HG03439 (cell line): ENCODE measurements at regions not wholly inside any gene's neighbourhood (a gene's known extent, or its start where the extent isn't known, plus 50 kb on each side); places are given as distances from the start of the nearest gene placed in this dataset.

Experiments
- ATAC-seq: cut with Tn5 transposase; IDR thresholded peaks from one replicate; pipeline ENCODE4 v1.9.1; 2021; ENCODE audit warnings: mild to moderate bottlenecking, moderate library complexity; ENCODE audit not compliant: unreplicated experiment

DNA sequence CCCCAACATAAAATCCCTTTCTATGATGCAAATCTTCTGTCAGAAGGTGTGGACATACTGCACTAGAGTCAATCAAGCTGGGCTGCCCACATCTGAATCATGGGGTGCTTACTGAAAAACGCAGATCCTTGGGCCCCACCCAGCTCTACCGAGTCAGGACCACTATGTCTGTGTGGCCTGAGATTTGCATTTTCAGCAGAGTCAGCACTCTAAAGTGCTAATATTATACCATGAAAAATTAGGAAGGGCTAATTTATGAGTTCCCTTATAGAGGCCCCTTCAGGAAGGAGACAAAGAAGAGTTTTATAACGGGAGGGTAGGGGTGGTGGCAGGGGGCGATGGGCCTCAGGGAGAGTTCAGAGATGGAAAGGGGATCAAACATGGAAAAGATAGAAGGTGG lies 163.3 kb upstream of the NABP1 start:
- ATAC-seq = no peak

DNA sequence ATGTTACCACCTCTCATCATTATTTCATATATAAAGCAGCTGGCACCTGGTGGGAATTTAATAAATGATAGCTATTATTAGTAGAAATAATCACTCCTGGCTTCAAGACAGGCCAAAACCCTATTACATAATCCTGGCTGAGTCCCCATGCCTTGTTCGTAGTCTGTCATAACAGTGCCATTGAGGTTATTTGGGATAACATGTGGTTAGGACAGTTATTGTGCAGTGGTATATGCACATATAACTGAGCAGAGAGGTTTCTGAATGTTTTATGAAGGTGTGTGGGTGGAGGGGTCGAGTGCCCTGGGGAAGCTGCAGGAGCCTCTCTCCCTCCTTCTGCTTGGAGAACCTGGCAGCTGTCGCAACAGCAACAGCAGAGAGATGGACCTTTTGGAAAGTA lies 162.4 kb upstream of the NABP1 start:
- ATAC-seq = no peak

DNA sequence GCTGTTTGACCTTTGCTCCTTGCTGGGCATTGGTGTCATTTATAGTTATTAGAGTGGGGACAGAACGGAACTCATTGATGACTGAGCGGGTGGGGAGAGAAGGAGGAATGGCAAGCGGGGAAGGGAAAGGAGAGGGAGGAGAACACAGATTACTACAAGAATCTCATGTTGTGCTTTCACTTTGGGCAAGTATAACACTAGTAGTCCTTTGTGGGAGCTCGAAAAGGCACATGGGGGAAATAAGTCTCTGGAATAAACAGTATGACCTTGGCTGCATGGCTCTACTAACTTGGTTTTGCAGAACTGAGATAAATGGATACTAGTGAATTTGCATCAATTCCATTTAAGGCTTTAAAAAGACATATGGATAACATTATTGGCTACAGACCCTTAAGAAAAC lies 161.7 kb upstream of the NABP1 start:
- no peak for ATAC-seq

DNA sequence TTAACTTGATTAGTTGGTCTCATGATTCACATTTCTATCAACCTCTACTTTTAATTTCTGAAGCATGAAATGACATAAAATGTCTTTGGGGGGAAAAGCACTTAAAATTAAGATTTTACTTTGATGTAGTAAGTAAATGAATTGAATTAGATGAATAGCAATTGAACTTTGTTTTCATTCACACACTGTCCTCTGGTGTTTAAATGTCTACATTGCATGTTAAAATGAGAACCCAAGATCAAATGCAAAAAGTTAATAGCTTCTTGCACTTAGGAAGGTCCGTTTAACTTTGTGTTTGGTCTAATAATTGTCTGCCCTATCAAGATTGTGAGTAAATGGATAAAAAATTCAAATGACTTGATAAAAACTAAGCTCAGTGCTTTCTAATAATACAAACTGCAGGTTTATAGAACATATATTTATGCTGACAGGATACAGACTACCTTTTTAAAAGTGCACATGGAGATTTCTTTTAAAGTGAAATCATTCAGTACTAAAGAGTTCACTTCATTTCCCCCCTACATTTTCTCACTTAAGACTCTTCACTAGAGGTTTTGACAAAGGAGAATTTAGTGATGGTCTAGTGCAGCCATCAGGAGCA lies 156.2 kb upstream of the NABP1 start:
- no peak for ATAC-seq

DNA sequence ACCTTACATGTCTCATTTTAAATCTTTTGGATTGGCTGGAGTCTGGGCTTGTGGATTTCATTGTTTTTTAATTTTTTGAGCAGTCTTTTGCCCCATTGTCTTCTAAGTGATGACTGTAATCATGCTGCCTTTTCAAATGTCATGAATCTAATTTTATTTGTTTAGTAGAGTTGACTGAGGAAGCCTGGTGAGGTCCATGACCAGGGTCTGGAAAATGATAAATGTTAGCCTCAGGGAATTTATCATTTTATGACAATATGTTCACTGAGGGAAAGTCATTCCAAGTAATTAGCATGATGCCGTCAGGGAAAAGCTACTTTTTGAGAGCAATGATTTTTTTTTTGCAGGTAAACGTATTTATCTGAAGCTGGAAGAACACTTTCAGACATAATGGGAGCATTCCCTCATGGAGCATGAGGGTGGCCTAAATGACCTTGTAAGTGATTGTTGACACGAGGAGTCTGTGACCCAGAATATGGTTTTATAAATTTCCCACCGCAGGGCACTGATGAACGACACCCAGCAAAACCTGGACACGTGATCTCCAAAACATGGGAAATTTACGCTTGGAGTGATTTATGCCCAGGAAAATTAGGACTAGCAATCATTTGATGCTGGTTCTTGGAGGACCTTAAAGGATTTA lies 155.3 kb upstream of the NABP1 start:
- ATAC-seq = no peak

DNA sequence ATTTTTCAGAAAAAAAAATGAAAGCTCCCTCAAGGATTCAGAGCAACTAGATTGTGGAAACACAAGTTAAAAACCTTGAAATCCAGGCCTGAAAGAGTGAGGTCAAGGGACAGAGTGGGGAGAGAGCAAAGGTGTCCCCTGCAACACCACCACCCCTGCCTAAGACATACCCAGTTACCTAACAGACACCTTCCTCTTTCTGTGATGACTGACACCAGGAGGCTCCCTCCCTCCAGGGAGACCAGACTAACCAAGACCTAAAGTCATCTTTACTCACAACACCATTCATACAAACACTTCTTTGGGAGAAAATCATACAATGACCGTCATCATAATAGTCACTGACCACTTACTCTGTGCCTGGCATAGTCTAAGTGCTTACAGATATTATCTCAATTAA lies 151.8 kb upstream of the NABP1 start:
- ATAC-seq = no peak

DNA sequence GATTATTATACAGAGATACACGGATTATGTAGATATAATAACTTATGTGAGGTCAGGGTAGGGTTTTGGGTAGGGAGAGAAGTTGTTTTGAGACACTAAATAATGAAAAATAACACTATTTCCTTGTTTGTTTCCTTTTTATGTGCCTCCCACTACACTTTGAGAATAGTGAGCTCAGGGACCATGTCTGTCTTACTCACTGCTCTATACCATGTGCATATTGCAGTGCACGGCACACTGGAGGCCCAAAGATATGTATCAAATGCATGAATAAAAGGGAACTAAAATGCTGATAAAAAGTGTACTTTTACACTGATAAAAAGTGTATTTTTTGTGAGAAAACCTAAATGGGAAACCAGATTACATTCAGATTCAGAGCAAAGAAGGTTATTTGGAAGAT lies 151.4 kb upstream of the NABP1 start:
- no peak for ATAC-seq

DNA sequence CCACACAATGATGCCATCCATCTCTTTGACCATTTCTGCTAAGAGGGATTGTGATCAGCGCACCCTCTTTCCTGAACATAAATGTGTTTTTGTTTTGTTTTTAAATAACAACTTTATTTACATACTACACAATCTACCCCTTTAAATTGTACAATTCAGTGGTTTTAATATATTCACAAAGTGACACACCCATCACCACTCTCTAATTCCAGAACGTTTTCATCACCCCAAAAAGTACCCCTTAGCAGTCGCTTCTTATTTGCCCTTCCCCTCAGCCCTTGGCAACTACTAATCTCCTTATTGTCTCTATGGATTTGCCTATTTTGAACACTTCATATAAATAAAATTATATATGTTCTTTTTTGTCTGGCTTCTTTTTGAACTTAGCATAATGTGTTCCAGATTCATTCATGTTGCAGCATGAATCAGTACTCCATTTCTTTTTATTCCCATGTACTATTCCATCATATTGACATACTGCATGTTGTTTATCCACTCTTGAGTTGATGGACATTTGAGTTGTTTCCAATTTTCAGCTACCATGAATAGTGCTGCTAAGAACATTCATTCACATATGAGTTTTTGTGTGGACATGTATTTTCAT lies 150.9 kb upstream of the NABP1 start:
- ATAC-seq = no peak

DNA sequence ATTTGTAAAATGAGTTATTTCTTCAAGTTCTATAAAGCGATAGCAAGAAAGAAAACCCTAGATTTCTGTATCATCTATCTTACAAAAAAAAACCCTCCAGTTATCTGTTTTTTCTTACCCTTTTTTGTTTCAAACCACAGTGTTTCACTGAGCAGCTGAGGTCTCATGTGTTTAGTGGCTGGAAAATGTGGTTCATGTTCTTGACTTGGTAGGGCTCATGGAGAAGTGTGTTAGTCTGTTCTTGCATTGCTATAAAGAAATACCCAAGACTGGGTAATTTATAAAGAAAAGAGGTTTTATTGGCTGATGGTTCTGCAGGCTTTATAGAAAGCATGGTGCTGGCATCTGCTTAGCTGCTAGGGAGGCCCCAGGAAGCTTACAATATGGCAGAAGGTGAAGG lies 147.3 kb upstream of the NABP1 start:
- ATAC-seq = no peak

DNA sequence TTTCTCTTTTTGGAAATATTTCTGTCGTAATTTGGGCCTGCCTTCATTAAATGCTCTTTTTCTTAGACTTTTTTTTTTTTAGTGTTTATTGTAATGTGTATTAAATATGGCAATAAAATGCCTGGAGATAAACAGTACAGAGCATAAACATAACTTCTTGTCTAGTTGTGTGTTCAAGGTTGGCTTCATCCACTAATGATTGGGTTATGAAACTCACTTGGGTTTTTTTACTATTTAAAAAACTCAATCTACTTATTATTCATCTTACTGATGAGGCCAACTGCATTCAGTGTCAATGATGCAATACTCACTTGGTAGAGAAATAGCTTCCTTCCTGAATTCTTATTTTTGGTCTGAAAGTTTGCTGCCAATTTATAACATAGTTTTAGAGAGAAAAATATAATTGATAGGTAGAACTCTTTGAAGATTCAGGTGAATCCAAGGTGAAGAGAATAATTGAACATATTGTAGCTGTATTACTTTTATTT lies 144.2 kb upstream of the NABP1 start:
- ATAC-seq = no peak

DNA sequence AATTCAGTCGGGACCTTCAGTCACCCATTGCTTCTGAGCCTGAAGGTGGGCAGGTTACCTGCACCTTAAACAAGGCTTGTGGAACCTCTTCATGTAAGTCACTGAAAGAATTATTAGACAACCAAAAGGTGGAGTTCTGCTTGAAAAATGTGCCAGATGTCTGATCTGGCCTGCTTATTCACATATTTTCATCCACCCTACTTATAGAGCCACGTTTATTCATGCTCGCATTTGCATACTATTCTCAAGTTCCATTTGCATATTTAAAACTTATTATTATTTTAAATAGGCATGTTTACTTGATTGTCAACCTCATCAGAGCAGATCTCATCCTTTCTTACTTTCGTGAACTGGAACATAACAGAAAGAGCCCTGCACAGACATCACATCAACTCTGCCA lies 140.0 kb upstream of the NABP1 start:
- ATAC-seq = no peak

DNA sequence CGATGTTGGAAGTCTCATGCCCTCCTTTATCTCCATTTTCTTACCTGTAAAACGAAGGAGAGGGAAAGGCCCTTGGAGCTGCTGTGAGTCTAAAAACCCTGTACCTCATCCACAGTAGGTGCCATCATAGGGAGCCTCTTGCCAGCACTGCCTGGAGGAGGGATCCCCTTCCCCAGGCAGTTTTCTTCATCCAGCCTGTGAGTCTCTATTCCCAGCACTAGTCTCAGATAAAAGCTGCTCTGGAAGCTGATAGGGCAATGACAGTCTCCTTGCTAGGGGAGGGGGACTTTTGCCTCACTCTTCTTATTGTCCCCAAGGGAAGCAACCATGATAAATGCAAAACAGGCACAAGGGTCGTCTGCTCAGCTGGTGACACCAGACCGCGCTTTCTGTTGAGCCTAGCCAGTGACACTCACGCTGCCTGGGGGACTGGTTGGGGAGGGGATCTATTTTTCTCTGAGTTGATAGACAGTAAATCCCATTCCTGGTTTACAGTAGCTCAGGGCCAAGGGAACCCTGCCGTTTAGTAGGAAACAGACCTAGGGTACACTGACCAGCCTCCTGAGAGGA lies 139.5 kb upstream of the NABP1 start:
- ATAC-seq = no peak

DNA sequence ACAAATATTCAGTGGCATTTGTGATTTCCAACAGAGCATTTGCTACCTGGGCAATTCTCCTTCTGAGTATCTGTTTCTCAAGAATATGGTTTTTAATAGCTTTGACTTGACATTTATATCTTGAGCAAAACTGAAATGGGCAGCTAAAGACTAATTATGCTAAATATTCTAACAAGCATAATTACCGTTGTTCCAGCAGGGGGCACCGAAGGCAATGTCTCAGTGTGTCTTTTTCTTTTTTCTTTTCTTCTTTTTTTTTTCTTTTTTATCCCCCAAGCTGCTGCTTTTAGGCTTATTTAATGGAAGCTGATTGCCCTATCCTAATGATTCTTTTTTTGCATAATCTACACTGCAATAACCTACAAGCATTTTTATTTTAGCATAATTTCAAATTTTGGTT lies 138.9 kb upstream of the NABP1 start:
- ATAC-seq = no peak

DNA sequence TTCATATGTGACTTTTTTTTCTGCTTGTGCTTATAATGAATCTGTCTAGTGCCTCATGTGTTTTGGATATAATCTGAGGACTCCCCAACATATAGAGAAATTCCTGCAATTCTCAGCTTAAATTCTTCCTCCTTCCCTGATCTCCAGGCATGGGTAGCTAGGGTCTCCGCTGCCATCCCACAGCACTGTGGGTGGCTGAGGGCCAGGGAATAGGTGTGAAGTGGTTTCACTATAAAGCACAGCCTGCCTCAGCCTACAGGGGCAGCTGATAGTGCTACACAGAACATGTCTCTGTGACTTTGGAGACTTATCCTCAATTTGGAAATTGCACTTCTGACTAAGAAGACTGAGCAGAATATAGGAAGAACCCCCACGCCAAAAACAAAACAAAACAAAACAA lies 137.3 kb upstream of the NABP1 start:
- ATAC-seq = no peak

DNA sequence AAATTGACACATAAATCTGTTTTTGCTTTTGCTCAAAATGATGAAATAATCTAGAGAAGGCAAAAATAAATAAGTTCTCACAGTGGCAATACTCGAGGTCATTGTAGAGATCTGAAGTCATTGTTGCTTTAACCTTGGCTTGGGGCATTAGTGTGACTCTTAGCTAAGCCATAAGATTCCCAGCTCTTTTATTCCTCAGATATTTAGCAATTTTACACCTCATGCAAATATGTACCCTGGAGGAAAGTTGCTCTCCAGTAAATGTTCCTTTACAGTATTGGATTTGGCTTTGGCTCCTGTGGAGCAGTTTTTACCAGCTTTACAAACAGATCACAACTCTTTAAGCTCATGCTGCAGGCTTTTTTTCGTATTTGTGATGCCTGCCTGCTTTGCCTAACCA lies 134.2 kb upstream of the NABP1 start:
- ATAC-seq = no peak

DNA sequence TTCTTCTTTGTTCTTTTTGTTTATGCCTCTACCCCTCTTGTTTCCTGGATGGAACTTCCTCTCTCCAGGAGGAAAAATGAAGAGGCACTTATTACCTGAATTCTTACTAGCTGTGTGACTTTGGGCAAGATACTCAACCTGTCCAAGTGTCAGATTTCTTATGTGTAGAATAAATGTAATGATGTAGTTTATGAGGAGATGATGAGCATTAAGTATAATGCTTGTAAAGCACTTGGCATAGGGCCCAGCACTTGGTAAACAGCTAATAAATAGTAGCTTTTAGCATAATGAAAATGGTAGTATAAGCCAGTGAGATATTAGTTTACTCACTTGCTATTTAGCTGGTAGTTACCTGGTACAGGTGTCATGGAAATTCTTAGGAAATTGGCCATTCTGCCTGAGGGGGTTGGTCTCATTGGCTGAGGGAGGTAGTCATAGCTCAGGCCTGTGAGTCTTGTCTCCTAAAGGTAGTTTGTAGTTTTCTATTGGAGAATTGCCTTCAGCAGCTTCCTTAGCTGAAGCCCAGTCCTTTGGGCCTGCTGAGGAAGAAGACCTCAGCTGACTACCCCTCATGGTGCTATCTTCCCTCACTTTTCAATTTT lies 133.4 kb upstream of the NABP1 start:
- ATAC-seq = no peak

DNA sequence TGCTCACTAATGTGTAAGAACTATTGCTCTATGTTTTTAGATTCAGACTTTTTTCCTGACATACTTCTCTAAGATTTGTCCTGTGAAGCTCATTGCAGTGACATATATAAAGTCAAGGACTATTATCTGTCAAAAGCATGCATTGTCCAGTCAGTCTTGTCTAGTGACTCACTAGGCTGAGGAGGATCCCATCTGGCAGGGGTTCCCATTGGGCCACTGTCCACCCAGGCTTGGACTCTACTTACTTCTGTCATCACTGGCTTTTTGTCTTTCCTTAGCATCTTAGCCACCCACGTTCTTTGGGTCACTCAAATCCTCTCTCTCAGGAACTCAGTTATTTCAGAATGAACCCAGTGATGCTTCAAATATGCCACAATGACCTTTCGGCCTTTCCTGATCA lies 132.6 kb upstream of the NABP1 start:
- no peak for ATAC-seq

DNA sequence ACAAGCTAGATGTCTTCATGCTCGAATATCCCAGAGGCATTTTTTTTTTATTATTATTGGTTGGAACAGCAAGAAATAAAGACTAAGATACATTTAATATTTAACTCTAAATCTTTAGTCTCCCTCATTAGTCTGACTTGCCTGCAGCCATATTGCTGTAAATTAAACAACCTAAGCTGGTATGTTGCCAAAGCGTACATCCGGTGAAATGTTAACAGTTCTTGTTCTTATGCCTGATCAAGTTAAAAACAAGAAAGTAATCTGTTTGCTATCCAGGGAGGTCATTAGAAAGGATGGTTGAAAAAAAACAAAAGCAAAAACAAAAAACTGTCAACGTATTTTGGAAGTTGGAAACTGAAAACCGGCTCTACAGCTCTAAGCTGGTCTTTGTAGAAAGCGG lies 125.9 kb upstream of the NABP1 start:
- ATAC-seq = no peak

DNA sequence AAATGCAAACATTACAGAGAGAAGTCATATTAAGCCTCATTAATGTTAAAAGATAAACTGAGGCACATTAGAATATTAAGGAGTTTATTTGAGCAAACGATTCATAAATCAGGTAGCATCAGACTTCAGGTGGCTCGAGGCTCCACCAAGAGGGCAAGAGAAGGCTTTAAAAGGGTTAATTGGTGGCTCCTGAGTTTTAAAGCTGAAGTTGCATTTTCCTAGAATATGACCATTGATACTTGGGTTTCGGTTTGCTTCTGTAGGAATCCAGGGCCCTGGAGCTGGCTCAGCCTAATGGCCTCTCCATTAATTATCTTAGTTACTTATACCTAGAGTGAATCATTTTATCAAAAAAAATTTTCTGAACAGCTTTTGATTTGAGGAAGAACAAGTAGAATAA lies 123.7 kb upstream of the NABP1 start:
- ATAC-seq = no peak

DNA sequence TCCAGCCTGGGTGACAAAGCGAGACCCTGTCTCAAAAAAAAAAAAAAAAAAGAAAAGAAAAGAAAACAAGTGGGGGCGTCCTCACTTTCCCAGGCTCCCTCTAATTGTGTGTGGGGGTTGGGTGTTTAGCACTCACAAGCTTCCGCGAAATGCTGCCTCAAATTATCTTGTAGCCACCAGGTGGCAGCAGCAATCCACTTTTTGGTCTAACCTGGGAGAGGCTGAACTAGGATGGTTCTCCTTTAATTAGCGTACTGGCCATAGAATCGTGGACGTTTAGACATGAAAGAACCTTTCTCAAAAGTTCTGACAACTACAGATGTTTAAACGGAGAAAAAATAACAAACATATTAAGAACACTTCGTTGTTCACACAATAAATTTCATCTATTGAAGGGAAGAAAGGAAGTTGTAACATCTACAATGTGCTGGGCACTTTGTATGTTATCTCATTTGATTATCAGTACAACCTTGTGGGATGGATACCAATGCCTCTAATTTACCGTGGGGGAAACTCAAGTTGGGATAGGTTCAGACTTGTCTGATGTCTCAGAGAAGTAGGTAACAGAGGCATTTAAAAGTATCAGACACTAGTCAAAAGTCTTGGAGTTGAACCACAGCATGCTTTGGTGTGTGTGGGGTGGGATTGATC lies 122.7 kb upstream of the NABP1 start:
- ATAC-seq = peak; percentile 97

DNA sequence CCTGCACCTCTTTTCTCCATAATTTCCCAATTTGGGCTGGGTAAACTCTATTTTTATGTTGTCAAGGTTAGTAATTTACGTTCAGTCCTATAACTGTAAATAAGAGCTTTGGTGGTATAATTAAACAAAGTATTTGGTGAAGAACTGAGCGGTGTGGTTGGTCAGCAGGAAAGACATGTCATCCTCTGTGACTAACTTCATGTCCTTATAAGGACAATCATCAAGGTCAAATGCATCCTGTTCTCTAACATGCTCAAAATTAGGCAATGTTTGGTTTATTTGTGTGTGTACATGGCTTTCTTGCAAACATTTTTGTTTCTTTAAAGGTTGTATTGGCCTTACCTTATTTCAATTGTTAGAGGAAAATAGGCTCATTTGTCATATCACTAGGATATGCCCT lies 121.5 kb upstream of the NABP1 start:
- no peak for ATAC-seq
